Fibroblast of gingiva (primary cell): ENCODE measurements at regions not wholly inside any gene's neighbourhood (a gene's known extent, or its start where the extent isn't known, plus 50 kb on each side); places are given as distances from the start of the nearest gene placed in this dataset.

Experiments used
- DNase-seq: peaks from one replicate; pipeline ENCODE4 v3.0.0-alpha.2; 2011; ENCODE audit warnings: low read depth

DNA sequence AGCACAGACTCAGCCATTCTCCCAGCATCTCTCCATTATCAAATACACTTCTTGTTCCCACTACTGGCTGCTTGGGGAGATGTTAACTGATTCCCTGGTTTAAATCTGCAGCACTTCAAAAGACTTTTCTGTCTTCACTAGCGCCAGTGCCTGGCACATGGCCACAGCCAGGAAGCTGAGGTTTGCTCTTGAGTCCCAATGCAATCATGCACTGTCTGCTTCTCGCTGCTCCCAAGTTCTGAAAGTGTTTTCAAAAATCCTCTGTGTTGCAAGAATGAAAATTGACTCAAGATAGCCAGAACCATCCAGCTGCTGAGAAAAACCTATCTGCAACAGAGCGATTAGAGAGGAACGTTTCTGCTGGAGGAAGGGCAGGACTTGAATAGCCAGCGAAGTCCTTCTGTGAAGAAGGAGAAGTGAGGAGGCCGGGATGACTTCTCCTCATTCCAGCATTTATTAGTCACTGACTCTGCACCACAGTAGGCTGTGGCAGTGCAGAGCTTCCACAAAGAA lies 358.4 kb upstream of the NR2F2 start:
- peak; percentile 77 for DNase-seq

GRCh38 chr15:95972812-95973211 lies 357.7 kb upstream of the NR2F2 start:
- no peak for DNase-seq

DNA sequence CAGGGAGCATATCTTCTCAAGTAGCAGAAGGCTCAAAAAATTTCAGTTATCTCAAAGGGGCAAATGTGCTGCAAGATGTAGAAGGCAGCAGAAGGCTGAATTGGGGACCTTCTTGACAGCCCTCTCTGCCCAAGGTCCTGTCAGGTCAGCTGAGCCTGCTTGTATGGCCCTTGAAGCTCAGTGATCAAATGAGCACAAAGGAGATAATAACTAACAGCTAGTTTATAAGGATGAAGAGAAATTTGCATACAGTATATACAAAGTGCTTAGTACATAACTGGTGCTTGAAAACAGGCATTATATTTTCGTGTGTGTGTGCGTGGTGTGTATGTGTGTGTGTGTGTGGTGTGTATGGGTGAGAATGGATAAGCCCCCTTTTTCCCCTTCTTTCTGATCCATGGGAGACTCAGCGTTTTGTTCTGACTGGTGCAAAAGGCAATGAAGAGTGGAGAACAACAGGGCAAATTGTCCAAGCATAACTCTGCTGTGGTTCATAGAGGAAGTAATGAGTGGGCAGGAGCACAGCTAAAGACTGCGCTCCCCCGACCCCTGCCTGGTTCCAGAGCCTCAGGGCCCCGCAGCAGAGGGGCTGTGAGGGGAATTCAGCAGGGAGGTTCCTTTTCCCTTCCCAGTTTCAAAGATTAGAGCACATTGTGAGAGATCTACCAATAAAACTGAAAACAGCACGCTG lies 356.8 kb upstream of the NR2F2 start:
- no peak for DNase-seq

- DNase-seq: no peak
Measured at GRCh38 chr15:95975212-95975611, 355.3 kb upstream of the NR2F2 start.

DNA sequence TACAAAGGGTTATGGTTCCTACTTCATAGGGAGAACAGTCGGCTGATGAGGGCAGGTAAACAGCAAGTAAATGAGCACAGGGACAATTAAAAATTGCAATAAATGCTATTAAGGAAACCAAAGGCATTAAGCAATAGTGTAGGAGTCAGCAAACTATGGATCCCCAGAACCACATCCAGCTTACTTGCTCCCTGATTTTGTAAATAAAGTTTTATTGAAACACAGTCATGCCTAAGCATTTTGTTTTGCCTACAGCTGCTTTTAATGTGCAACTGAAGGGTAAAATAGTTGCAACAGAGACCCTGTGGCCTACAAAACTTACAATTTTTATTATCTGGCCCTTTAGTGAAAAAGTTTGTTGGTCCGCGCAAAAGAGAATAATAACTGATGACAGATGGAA lies 351.2 kb upstream of the NR2F2 start:
- DNase-seq: no peak

GRCh38 chr15:95981209-95981608 lies 349.3 kb upstream of the NR2F2 start:
- DNase-seq: no peak

- no peak for DNase-seq
Measured at GRCh38 chr15:95987299-95987698, 343.2 kb upstream of the NR2F2 start.

DNA sequence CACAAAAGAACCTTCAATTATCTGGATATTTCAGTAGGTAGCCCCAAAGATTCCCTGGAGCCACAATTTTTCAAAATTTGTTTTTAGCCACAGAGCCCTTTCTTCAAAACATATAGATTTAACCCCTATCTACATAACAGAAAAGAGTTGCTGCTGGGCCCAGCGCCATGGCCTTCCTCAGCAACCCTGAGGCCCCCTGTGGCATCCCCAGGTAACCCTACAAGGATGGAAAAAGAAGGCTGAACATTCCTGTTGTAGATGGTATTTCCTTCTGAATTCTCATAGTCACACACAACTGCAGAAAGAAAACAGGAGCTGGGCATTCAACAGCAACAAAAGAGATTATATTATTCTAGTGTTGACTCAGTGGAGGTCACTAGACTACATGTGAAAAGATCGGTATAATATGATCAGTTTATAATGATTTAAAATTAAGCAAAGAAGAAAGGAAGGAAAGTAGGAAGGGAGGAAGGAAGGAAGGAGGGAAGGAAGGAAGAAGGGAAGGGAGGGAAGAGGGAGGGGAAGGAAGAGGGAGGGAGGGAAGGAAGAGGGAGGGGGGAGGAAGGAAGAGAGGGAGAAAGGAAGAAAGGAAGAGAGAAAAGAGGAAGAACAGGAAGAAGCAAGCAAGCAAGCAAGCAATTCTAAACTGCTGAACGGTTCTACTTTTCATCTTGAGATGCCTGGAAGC lies 342.5 kb upstream of the NR2F2 start:
- no peak for DNase-seq

- peak; percentile 89 for DNase-seq
Measured at GRCh38 chr15:95988574-95988887, 342.0 kb upstream of the NR2F2 start.

- no peak for DNase-seq
Measured at GRCh38 chr15:95989392-95989791, 341.1 kb upstream of the NR2F2 start.

DNA sequence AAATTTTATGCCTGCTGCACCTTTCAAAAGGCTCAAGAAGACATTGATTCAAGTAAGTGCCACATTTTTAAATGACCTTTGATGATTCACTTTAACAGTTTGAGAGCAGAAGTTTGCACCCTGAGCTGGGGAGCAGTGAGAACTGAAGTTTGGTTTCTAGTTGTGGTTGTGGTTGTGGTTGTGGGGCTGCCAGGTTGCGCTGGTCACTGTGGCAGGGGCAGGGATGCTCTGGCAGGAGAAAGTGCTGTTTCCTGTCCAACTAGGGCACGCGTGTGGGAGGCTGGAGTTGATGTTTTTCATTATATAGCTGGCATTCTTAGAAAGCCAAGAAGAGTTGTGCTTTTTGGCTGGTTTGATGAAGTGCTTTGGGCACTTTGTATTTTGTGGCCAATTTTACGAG lies 339.7 kb upstream of the NR2F2 start:
- DNase-seq: peak; percentile 66

DNA sequence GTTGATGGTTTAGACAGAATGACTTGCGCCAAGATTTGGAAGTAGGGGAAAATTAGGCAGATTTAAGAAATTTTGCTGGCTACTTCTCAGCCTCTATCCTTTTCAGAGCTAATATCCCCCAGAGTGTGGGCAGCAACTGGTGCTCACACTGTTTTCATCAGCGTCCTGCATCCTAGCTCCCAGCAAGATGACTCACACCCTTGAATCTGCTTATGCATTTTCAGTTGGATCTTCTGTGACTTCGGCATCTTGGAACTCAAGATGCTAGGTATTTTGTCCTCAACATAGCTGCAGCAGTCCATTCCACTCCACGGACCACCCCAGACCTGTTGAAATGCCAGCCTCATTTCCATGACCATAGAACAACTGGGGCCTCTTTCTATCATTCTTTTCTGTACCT lies 336.1 kb upstream of the NR2F2 start:
- peak; percentile 27 for DNase-seq

GRCh38 chr15:95995375-95996168 lies 334.9 kb upstream of the NR2F2 start:
- peak; percentile 5 for DNase-seq

DNA sequence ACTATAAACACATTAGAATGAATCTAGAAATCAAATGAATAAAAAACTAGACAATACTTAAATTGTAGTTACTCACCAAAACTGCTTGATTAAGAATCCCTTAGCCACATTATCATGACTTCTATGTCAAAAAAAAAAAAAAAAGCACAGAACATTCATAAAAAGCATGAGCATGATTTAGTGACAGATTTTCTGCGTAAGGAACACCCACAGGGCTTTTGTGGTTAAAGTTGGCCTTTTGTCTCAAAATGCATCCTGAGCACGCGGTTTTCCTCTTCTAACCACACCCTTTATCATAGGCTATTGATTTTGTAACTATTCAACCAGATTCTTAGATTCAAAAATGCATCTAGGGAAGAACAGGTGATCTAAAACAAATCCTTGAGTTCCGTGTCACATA lies 334.0 kb upstream of the NR2F2 start:
- DNase-seq: no peak

DNA sequence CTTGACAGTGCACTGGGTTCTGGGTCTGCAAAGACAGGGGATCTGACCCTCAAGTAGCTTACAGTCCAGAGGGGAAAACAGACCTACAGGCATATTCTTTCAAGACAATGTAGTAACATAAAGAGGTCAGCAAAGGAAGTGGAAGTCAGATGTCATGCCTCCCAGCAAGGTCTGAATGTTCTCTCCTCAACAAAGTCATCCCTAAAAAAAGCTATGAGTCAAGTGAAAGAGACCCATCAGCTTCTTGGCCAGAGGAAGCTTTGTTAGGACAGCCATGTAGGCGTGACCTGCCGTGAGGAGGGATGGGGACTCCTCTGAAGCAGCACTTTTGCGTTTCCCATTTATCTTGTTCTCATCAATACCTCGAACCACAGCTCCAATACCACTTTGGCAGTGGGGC lies 331.6 kb upstream of the NR2F2 start:
- no peak for DNase-seq

DNA sequence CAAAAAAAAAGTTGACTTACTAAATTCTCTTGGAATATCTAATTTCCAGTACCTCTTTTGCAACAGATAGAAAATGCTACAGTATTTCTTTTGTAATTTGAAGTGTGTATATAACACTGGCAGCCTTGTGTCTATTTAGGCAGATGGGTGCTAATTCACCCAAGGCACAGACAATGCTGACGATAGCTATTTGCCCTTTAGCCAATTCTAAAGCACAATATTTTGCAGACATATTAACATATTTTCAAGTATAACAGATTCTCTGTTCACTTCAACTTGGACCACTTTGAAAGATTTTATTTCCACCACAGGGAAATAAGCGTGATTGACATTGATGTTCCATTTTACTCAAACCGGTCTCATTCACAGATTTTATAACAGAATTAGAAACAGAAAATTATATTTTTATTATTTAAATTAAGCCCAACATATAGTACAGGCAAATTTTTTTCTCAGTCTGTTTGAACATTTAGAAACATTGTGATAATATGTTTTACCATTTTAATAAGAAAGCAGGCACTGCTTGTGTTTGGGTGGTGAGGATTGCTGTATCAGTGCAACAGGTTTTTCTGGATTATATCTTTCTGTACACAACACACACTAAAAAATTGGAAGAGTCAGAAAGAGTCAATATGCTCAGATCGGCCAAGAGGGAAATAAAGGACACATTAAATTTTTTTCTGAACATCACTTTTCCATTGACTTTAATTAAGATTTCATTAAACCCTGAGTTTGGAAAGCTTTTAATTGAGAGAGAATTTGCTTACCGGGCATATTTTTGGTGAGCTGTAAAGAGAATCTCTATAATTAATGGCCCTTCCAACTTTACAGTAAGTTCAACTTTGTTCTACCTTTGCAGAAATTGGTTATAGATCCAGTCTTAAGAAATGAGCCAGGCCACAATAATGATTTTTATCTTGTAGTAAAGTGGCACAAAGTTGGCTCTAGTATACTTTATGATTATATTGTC lies 327.3 kb upstream of the NR2F2 start:
- DNase-seq: no peak

DNA sequence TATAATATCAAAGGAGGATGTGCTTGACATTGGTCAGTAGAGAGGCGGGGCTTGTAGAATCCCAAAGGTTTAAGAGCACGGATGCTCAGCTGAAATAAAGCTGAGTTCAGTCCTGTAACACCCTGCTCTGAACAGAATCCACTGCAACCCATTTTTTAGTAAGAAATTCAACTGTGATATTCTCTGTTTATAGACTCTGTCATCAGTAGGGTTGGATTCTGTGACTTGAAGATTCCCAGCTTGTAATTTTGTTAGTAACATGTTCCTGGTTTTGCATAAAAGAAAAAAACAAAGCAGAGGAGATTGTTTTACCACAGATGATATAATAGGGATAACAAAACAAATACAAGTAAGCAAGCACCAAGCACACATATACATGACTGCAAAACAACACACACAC lies 324.6 kb upstream of the NR2F2 start:
- DNase-seq: no peak

- no peak for DNase-seq
Measured at GRCh38 chr15:96011136-96011535, 319.4 kb upstream of the NR2F2 start.

DNA sequence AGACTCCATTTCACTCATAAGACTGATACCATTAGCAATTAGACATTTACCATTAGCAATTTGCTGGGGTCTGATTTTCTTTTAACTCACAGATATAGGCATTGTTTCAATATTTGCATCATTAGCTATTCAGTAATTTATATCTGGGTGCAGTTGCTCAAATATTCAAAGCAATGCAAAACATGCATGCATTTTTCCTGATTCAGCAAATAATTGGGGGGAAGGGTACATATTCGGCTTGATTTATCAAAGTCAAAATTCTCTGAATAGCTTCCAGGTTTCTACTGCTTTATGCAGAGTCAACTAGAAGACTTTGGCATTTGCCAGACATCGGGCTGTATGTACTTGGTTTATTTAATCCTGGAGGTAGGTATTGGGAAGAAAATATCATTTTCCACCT lies 315.6 kb upstream of the NR2F2 start:
- no peak for DNase-seq

DNA sequence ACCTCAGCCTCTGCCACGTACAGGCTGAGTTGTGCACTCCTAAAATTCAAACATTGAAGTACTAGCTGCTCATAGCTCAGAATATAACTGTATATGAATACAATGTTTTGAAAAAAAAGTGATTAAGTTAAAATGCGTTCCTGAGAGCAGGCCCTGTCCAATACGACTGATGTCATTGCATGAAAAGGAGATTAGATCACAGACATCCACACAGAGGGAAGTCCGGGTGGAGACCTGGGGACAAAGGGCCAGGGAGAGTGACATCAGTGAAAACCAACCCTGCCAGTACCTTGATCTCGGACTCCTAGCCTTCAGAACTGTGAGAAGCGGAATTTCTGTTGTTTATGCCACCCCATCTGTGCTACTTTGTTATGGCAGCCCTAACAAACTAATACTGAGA lies 311.4 kb upstream of the NR2F2 start:
- no peak for DNase-seq

DNA sequence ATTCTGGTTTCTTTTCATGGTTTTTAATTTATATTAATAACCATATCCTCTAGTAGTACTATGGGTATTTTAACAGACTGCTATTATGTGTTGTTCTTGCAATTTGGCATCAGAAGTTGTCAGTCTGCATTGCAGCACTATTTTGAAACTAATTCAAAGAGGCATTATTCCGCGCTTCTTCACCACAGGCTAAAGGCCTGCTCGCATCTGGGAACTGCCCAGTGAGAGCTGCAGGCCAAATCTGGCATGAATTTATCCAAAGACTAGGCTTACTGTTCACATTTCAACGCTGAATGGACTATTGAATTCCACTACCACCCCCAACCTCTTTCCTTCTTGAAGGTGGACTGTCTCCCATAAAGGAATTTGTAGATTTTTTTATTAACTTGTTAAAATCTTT lies 310.4 kb upstream of the NR2F2 start:
- DNase-seq: no peak

- no peak for DNase-seq
Measured at GRCh38 chr15:96020797-96021196, 309.7 kb upstream of the NR2F2 start.
